A549 (cell line): ENCODE measurements at regions not wholly inside any gene's neighbourhood (a gene's known extent, or its start where the extent isn't known, plus 50 kb on each side); places are given as distances from the start of the nearest gene placed in this dataset.

ENCODE experiments used
- CEBPB ChIP-seq, 2 experiments: fragments of >200 bp in 1 of 2; sonication (Bioruptor Twin) in 1 of 2; formaldehyde crosslinking in 1 of 2; IDR thresholded peaks; 2 replicates each; pipeline ENCODE4 v1.6.1; 2012 to 2016
- CTCF ChIP-seq: fragments of >200 bp; sonication (Bioruptor Twin); formaldehyde crosslinking; IDR thresholded peaks from 3 replicates; pipeline ENCODE4 v1.5.1; 2016
- EHMT2 ChIP-seq: fragments of 200-600 bp; sonication (generic); IDR thresholded peaks from 2 replicates; pipeline ENCODE4 v1.6.1; 2016; ENCODE audit warnings: antibody characterized with exemption, low read depth, mild to moderate bottlenecking, moderate library complexity
- HOXB13 ChIP-seq: fragments of 250-450 bp; sonication (Bioruptor Pico); IDR thresholded peaks from 2 replicates; pipeline ENCODE4 v1.5.0; 2020; ENCODE audit warnings: low read depth, mild to moderate bottlenecking, moderate library complexity
- MAX ChIP-seq: IDR thresholded peaks from 2 replicates; pipeline ENCODE4 v1.6.1; 2012
- MYC ChIP-seq: IDR thresholded peaks from 2 replicates; pipeline ENCODE4 v1.6.1; 2012; ENCODE audit warnings: mild to moderate bottlenecking, inconsistent platforms, low read length, improper control_type of control experiment, borderline replicate concordance
- NR3C1 ChIP-seq: fragments of >200 bp; sonication (Bioruptor Twin); formaldehyde crosslinking; IDR thresholded peaks from 3 replicates; pipeline ENCODE4 v1.6.1; 2017
- TFCP2L1 ChIP-seq: fragments of 250-450 bp; sonication (Bioruptor Pico); IDR thresholded peaks from 2 replicates; pipeline ENCODE4 v1.5.0; 2021; ENCODE audit warnings: mild to moderate bottlenecking

- TF ChIP-seq CTCF (no peak), EHMT2 (no peak), NR3C1 (no peak), MYC (no peak), MAX (no peak), HOXB13 (CRISPR knock-in tag) (no peak), CEBPB (IDR thresholded peaks at IDR 0.05) (no peak), TFCP2L1 (CRISPR knock-in tag) (no peak)
These were observed 139.6 kb downstream of the TOMM20 start for GRCh38 chr1:234989019-234989418.
